ENCODE measurements at regions not wholly inside any gene's neighbourhood (a gene's known extent, or its start where the extent isn't known, plus 50 kb on each side); places are given as distances from the start of the nearest gene placed in this dataset.

GRCh38 chr13:30016398-30016797 lies 166.0 kb upstream of the UBL3 start:
- Histone ChIP-seq H3K4me2 (ENCODE audit: insufficient read depth, low read length) (no peak overlapping the region), H3K9me1 (ENCODE audit: control insufficient read depth, insufficient read depth, low read length) (no peaks in the 10 kb centered on the region), H3K27ac (ENCODE audit: extremely low read depth, low read depth, low read length) (no peak overlapping the region), H3K79me2 (ENCODE audit: control insufficient read depth, insufficient read depth, low read length) (no peaks in the 10 kb centered on the region), H3K4me3 (no peak overlapping the region), H3K4me1 (replicated peaks in 1 of 2; ENCODE audit: control insufficient read depth in 2 of 2, insufficient read depth in 2 of 2, low read length in 2 of 2) (no peaks in the 10 kb centered on the region), H2AFZ (ENCODE audit: low read depth, low read length) (no peak overlapping the region), H3K9me3 (replicated peaks; ENCODE audit: control insufficient read depth, insufficient read depth, low read depth, low read length) (no peaks in the 10 kb centered on the region), H4K20me1 (replicated peaks; ENCODE audit: control insufficient read depth, insufficient read depth, low read length) (no peaks in the 10 kb centered on the region), H3K36me3 (ENCODE audit: control insufficient read depth, insufficient read depth, low read length) (no peaks in the 10 kb centered on the region), H3K27me3 (ENCODE audit: control insufficient read depth in 2 of 2, insufficient read depth in 2 of 2, low read length in 2 of 2) (peaks cover 0 to 8% of the 10 kb centered on the region in 2 experiments; a peak in 1 of 5 replicates), H3K9ac (ENCODE audit: insufficient read depth in 1 of 2, low read depth in 2 of 2, low read length in 2 of 2) (no peak overlapping the region)
- FAIRE-seq (no peak), DNase-seq (ENCODE audit: extremely low read depth in 1 of 4, low spot score in 3 of 4) (no peak), ATAC-seq (no peak)
- no TSS peak for BruUV-seq (replicated peaks)
- POLR2A ChIA-PET, result no interaction called here
- intact Hi-C loops (cut with micrococcal nuclease) (no loop called here), in situ Hi-C loops (cut with MboI) (no loop called here)
- CTCF ChIA-PET (ENCODE audit: low intra/inter-chr PET ratio), result no interaction called here
- 0% methylated on average over 5 of the region's 5 CpGs for WGBS (ENCODE audit: insufficient coverage, low coverage, missing lambda C conversion rate)
- no peak for TF ChIP-seq POU5F1 (IDR thresholded peaks at IDR 0.05; ENCODE audit: borderline replicate concordance, low read depth, low read length, partially characterized antibody)
- no peak for TF ChIP-seq SMARCA5 (IDR thresholded peaks at IDR 0.05)
- TF ChIP-seq U2AF1 (optimal IDR thresholded peaks at IDR 0.05; ENCODE audit: low read depth, low read length), result no peak
- TF ChIP-seq HMG20A (CRISPR knock-in tag; conservative IDR thresholded peaks at IDR 0.05), result no peak
- TF ChIP-seq PTTG1 (tag; IDR thresholded peaks at IDR 0.05; ENCODE audit: low read depth), result no peak
- no peak for TF ChIP-seq MTA1 (IDR thresholded peaks at IDR 0.05; ENCODE audit: borderline replicate concordance)
- TF ChIP-seq NR2C1 (IDR thresholded peaks at IDR 0.05), result no peak
- TF ChIP-seq NR2C1 (tag; IDR thresholded peaks at IDR 0.05), result no peak
- no peak for TF ChIP-seq ZNF551 (CRISPR knock-in tag; IDR thresholded peaks at IDR 0.05)
- no peak for TF ChIP-seq ESRRB (CRISPR knock-in tag; IDR thresholded peaks at IDR 0.05; ENCODE audit: borderline replicate concordance)
- TF ChIP-seq USF2 (CRISPR knock-in tag; IDR thresholded peaks at IDR 0.05), result no peak
- TF ChIP-seq ILF3 (IDR thresholded peaks at IDR 0.05; ENCODE audit: borderline replicate concordance), result no peak
- no peak for TF ChIP-seq CTCFL (IDR thresholded peaks at IDR 0.05; ENCODE audit: borderline replicate concordance, insufficient read depth, low read depth, low read length, poor library complexity, severe bottlenecking)
- no peak for TF ChIP-seq POLR3A (IDR thresholded peaks at IDR 0.05; ENCODE audit: borderline replicate concordance, extremely low read depth, insufficient read depth, insufficient read length)
- no peak for TF ChIP-seq ZNF121 (CRISPR knock-in tag; conservative IDR thresholded peaks at IDR 0.05)
- no peak for TF ChIP-seq PREB (CRISPR knock-in tag; IDR thresholded peaks at IDR 0.05)
- no peak for TF ChIP-seq GTF2F1 (IDR thresholded peaks at IDR 0.05; ENCODE audit: low read depth, low read length)
